Large intestine (tissue), 3 donors: ENCODE measurements at regions not wholly inside any gene's neighbourhood (a gene's known extent, or its start where the extent isn't known, plus 50 kb on each side); places are given as distances from the start of the nearest gene placed in this dataset.

Experiments
- DNase-seq, 2 donors: peaks; one replicate each; pipeline versions ENCODE4 v3.0.0 to v3.0.0-alpha.2; 2013
- H3K27ac ChIP-seq: one replicate; pipeline ENCODE4 v1.5.1; 2013; ENCODE audit warnings: low read length
- H3K27me3 ChIP-seq: 2 replicates; pipeline ENCODE4 v1.6.1; 2013; ENCODE audit warnings: low read length; ENCODE audit not compliant: control insufficient read depth, insufficient read depth
- H3K36me3 ChIP-seq: 2 replicates; pipeline ENCODE4 v1.6.1; 2013; ENCODE audit warnings: low read length; ENCODE audit not compliant: control insufficient read depth, insufficient read depth
- H3K4me1 ChIP-seq: one replicate; pipeline ENCODE4 v1.6.1; 2013; ENCODE audit warnings: low read length; ENCODE audit not compliant: control insufficient read depth, insufficient read depth
- H3K4me3 ChIP-seq: one replicate; pipeline ENCODE4 v1.5.1; 2013; ENCODE audit warnings: low read length
- H3K9me3 ChIP-seq: one replicate; pipeline ENCODE4 v1.6.1; 2013; ENCODE audit warnings: mild to moderate bottlenecking, low read depth, low read length, moderate library complexity; ENCODE audit not compliant: control insufficient read depth
- WGBS: methylation state at CpG from one replicate; pipeline ENCODE4 v1.1.5; 2013; ENCODE audit warnings: low lambda C conversion rate; ENCODE audit not compliant: insufficient coverage; 5-methylcytosine and 5-hydroxymethylcytosine counted together

DNA sequence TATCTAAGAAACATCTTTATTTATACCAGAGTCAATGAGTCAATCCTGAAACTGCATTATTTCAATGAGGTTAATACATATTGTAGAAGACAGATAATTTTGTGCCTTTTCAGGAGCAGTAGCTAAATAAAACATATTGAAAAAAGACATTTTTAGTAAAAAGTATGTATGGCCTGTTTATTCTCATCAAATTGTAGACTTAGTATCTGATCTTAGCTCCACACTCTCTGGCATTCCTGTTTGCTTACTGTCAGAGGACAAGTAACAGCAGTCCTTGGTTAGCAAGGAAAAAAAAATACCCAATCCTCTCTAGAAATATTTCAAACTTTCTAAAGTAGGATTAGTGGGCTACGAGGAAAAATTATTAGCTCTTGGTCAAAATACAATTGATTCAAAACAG is 50.5 kb upstream of the GUCY1A1 start:
- H3K27ac ChIP-seq = no peak overlapping the region
- no peaks in the 10 kb centered on the region for H3K27me3 ChIP-seq
- DNase-seq = no peak
- H3K4me3 ChIP-seq = no peak overlapping the region
- H3K4me1 ChIP-seq = no peaks in the 10 kb centered on the region
- H3K36me3 ChIP-seq = no peaks in the 10 kb centered on the region
- WGBS = 63% methylated on average over 1 of the region's 1 CpG
- H3K9me3 ChIP-seq = no peaks in the 10 kb centered on the region

DNA sequence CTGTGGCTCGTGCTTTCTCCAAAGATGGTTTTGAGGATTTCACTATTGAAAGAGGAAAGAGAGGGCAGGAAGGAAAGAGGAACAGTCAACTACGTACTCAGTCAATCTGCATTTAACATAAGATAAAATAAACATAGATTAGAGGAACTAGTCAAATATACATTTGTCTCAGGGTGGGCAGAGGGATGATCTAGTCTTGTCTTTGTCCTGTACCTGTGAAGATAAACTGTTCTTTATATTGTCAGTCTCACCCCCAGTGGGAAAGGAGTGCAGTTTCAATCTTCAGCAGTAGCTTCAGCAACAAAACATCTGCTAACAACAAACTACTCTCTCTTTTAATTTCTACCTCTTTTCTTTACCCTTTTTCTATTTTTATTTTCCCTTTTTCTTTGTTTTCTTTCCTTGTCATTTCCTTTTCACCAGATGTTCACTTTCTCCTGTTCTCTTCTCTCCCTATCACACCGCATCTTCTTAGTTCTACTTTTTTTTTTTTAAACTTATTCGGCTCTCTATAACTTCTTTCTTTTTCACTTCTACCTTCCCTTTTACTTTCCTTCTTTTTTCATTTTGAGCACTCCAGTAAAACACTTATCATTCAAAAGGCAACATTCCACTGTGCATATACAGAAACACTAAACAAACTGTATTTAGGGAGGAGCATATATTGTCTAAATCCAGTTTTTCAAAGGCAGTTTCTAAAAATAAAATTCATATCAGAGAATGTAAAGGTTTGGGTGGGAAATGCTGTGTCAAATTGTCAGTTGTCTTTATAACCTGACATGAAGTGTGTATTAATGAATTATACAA is 51.4 kb upstream of the GUCY1A1 start:
- Histone ChIP-seq H3K27me3 (no peaks in the 10 kb centered on the region), H3K9me3 (no peaks in the 10 kb centered on the region), H3K4me3 (no peak overlapping the region), H3K36me3 (no peaks in the 10 kb centered on the region), H3K4me1 (no peaks in the 10 kb centered on the region), H3K27ac (no peak overlapping the region)
- no peak for DNase-seq
- 66% methylated on average over 3 of the region's 4 CpGs for WGBS

- H3K4me1 ChIP-seq = no peaks in the 10 kb centered on the region
- H3K27ac ChIP-seq = no peak overlapping the region
- WGBS = 100% methylated on average over 1 of the region's 1 CpG
- DNase-seq = no peak
- H3K27me3 ChIP-seq = no peaks in the 10 kb centered on the region
- H3K4me3 ChIP-seq = no peak overlapping the region
- no peaks in the 10 kb centered on the region for H3K9me3 ChIP-seq
- no peaks in the 10 kb centered on the region for H3K36me3 ChIP-seq
Observed at GRCh38 chr4:155614111-155614762, 52.4 kb upstream of the GUCY1A1 start.

DNA sequence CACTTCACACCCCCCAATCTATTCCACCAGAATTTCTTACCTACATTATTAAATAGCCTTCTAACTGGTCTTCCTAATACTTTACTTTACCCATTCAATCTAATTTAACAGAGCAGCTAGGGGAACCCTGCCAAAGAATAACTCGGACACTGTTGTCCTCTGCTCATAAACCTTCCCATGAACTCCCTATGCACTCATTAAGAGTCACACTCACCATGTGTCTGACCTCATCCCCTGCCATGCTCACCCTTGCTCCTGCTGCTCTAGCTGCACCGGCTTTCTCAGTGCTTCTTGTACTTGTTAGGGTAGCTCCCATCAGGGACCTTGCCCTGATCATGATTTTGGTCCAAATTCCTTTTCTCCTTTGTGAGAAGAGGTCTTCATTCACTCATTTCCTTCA is 54.6 kb upstream of the GUCY1A1 start:
- Histone ChIP-seq H3K27ac (no peak overlapping the region), H3K9me3 (no peaks in the 10 kb centered on the region), H3K36me3 (no peaks in the 10 kb centered on the region), H3K4me3 (no peak overlapping the region), H3K27me3 (no peaks in the 10 kb centered on the region), H3K4me1 (no peaks in the 10 kb centered on the region)
- WGBS = no CpG with 5 or more reads among the region's 2 CpGs
- no peak for DNase-seq

DNA sequence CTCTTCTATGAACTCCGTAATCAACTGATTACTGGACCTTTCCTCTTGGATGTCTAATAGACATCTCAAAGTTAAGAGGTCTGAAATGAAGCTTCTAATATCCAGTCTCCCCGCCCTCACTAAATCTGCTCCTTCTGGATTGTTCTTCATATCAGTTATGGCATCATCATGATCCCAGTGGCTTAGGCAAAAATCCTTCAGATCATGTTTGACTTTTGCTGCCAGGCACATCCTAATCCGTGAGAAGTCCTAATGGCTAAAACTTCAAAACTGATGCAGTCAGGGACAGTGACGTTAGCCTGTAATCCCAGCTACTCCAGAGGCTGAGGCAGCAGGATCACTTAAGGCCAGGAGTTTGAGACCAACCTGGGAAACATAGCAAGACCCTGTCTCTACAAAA is 55.1 kb upstream of the GUCY1A1 start:
- no peaks in the 10 kb centered on the region for H3K36me3 ChIP-seq
- H3K27ac ChIP-seq = no peak overlapping the region
- no peaks in the 10 kb centered on the region for H3K27me3 ChIP-seq
- no peaks in the 10 kb centered on the region for H3K9me3 ChIP-seq
- no peak overlapping the region for H3K4me3 ChIP-seq
- 100% methylated on average over 3 of the region's 4 CpGs for WGBS
- DNase-seq = no peak
- H3K4me1 ChIP-seq = no peaks in the 10 kb centered on the region

DNA sequence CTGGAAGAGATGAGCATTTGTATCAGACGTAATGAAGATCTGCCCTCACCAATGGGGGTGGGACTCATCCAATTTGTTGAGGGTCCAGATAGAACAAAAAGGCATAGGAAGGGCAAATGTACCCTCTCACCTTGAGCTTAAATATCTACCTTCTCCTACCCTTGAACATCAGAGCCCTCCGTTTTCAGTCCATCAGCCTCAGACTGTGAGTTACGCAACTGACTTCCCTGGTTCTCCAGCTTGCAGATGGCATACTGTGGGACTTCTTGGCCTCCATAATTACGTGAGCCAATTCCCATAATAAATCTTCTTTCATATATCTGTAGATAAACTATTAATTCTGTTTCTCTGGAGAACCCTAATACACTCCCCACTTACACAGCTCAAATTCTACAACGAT is 56.5 kb upstream of the GUCY1A1 start:
- no peaks in the 10 kb centered on the region for H3K36me3 ChIP-seq
- WGBS = 86% methylated on average over 1 of the region's 5 CpGs
- H3K4me1 ChIP-seq = no peaks in the 10 kb centered on the region
- no peaks in the 10 kb centered on the region for H3K27me3 ChIP-seq
- no peak overlapping the region for H3K27ac ChIP-seq
- no peaks in the 10 kb centered on the region for H3K9me3 ChIP-seq
- DNase-seq = no peak
- no peak overlapping the region for H3K4me3 ChIP-seq

GRCh38 chr4:155609455-155610059 is 57.1 kb upstream of the GUCY1A1 start:
- H3K27ac ChIP-seq = no peak overlapping the region
- no CpG with 5 or more reads among the region's 1 CpG for WGBS

GRCh38 chr4:155608225-155608885 is 58.3 kb upstream of the GUCY1A1 start:
- Histone ChIP-seq H3K27me3 (no peaks in the 10 kb centered on the region), H3K4me1 (no peaks in the 10 kb centered on the region), H3K9me3 (no peaks in the 10 kb centered on the region), H3K36me3 (no peaks in the 10 kb centered on the region), H3K27ac (no peak overlapping the region), H3K4me3 (no peak overlapping the region)
- no CpG with 5 or more reads among the region's 3 CpGs for WGBS
- DNase-seq = no peak

More at GRCh38 chr4:155609455-155610059, 57.1 kb upstream of the GUCY1A1 start:
- Histone ChIP-seq H3K4me1 (no peaks in the 10 kb centered on the region), H3K27me3 (no peaks in the 10 kb centered on the region), H3K9me3 (no peaks in the 10 kb centered on the region), H3K36me3 (no peaks in the 10 kb centered on the region), H3K4me3 (no peak overlapping the region)
- no peak for DNase-seq

GRCh38 chr4:155607481-155607880 is 59.2 kb upstream of the GUCY1A1 start:
- Histone ChIP-seq H3K4me3 (no peak overlapping the region), H3K36me3 (no peaks in the 10 kb centered on the region), H3K4me1 (no peaks in the 10 kb centered on the region), H3K27me3 (no peaks in the 10 kb centered on the region), H3K9me3 (no peaks in the 10 kb centered on the region), H3K27ac (no peak overlapping the region)
- no peak for DNase-seq
- no CpG with 5 or more reads among the region's 1 CpG for WGBS
